ENCODE measurements at regions not wholly inside any gene's neighbourhood (a gene's known extent, or its start where the extent isn't known, plus 50 kb on each side); places are given as distances from the start of the nearest gene placed in this dataset.

DNA sequence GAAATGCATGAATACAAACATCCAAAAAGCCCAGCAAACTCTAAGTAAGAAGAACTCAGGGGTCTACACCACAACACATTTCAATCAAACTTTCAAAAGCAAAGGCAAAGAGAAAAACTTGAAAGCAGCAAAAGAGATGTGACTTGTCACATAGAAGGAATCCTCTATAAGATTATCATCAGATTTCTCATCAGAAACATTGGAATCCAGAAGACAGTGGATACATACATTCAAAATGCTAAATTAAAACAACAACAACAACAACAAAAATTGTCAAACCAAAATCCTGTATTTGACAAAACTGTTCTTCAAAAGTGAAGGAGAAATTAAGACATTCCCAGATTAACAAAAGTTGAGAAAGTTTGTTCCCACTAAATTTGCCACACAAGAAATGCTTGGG, 362.7 kb downstream of the ZNF608 start:
- no peak for TF ChIP-seq SIN3A (IDR thresholded peaks at IDR 0.05; ENCODE audit: borderline replicate concordance, insufficient read depth, low read length)
- TF ChIP-seq, protein P1, sequence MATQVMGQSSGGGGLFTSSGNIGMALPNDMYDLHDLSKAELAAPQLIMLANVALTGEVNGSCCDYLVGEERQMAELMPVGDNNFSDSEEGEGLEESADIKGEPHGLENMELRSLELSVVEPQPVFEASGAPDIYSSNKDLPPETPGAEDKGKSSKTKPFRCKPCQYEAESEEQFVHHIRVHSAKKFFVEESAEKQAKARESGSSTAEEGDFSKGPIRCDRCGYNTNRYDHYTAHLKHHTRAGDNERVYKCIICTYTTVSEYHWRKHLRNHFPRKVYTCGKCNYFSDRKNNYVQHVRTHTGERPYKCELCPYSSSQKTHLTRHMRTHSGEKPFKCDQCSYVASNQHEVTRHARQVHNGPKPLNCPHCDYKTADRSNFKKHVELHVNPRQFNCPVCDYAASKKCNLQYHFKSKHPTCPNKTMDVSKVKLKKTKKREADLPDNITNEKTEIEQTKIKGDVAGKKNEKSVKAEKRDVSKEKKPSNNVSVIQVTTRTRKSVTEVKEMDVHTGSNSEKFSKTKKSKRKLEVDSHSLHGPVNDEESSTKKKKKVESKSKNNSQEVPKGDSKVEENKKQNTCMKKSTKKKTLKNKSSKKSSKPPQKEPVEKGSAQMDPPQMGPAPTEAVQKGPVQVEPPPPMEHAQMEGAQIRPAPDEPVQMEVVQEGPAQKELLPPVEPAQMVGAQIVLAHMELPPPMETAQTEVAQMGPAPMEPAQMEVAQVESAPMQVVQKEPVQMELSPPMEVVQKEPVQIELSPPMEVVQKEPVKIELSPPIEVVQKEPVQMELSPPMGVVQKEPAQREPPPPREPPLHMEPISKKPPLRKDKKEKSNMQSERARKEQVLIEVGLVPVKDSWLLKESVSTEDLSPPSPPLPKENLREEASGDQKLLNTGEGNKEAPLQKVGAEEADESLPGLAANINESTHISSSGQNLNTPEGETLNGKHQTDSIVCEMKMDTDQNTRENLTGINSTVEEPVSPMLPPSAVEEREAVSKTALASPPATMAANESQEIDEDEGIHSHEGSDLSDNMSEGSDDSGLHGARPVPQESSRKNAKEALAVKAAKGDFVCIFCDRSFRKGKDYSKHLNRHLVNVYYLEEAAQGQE (IDR thresholded peaks at IDR 0.05; ENCODE audit: insufficient read depth in 1 of 2, low read depth in 2 of 2, low read length in 2 of 2) = no peak
- TF ChIP-seq FOXP2 (optimal IDR thresholded peaks at IDR 0.05; ENCODE audit: borderline replicate concordance, extremely low read depth, extremely low read length, insufficient read depth) = no peak
- TF ChIP-seq POLR2AphosphoS5 (IDR thresholded peaks at IDR 0.05; ENCODE audit: low read depth, low read length) = no peak
- no peak for TF ChIP-seq TAF1 (IDR thresholded peaks at IDR 0.05; ENCODE audit: borderline replicate concordance, insufficient read depth, low read length)

DNA sequence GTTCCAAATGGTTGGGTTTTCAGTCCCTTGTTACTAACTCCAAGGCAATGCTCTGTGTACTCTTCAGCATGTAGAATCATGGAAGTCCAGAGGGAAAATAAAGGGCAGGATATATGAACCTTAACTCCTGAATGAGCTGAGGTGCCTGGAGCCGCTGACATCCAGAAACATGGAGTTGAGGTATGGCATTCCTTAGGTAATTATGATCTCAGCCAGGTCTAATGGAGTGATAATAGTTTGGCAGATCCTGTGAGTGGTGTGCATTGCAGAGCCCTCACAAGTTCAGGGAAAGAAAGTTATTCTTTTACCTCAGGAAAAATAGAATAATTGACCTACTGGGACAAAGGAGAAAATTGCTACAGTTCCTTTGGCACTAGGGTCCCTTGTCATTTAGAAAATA, 369.1 kb downstream of the ZNF608 start:
- TF ChIP-seq, protein P1 (IDR thresholded peaks at IDR 0.05; ENCODE audit: insufficient read depth in 1 of 2, low read depth in 2 of 2, low read length in 2 of 2) = no peak
- no peak for TF ChIP-seq SIN3A (IDR thresholded peaks at IDR 0.05; ENCODE audit: borderline replicate concordance, insufficient read depth, low read length)
- no peak for TF ChIP-seq TAF1 (IDR thresholded peaks at IDR 0.05; ENCODE audit: borderline replicate concordance, insufficient read depth, low read length)
- TF ChIP-seq FOXP2 (optimal IDR thresholded peaks at IDR 0.05; ENCODE audit: borderline replicate concordance, extremely low read depth, extremely low read length, insufficient read depth) = no peak
- TF ChIP-seq POLR2AphosphoS5 (IDR thresholded peaks at IDR 0.05; ENCODE audit: low read depth, low read length) = no peak

DNA sequence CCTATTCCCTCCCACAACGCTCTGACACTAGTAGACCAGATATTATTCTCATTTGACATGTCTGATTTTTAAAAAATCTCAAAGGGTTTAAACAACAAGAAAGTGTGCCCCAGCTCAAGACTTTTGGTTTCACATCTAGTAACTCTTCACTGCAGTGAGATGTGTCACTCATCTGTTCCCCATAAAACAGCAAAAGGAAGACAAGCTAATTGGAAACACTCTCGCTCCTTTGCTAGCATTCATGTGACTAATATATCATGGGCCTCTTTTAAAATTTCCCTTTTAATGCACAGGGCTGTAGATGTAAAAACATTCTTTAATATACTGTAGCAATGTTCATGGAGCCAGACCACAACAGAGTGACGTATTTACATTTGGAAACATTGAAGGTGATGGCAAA, 372.6 kb downstream of the ZNF608 start:
- no peak for TF ChIP-seq TAF1 (IDR thresholded peaks at IDR 0.05; ENCODE audit: borderline replicate concordance, insufficient read depth, low read length)
- no peak for TF ChIP-seq FOXP2 (optimal IDR thresholded peaks at IDR 0.05; ENCODE audit: borderline replicate concordance, extremely low read depth, extremely low read length, insufficient read depth)
- TF ChIP-seq POLR2AphosphoS5 (IDR thresholded peaks at IDR 0.05; ENCODE audit: low read depth, low read length) = no peak
- no peak for TF ChIP-seq SIN3A (IDR thresholded peaks at IDR 0.05; ENCODE audit: borderline replicate concordance, insufficient read depth, low read length)
- TF ChIP-seq, protein P1 (IDR thresholded peaks at IDR 0.05; ENCODE audit: insufficient read depth in 1 of 2, low read depth in 2 of 2, low read length in 2 of 2) = no peak

DNA sequence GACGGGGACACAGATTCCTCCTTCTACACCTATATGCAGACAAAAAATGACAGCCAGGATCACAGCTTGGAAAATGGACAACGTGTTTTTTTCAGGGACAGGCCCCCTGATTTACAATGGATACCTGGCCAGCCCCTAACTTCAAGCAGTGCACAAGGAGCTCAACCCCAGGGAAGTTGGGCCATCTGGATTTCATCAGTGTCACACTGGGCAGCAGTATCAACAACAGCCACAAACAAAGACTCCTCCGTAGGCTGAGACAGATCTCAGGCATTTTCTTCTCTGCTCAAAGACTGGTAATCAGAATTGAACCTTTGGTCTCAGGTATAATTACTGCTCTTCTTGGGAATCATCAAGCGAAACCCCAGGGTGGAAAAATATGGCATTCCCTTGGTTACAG, 374.0 kb downstream of the ZNF608 start:
- TF ChIP-seq POLR2AphosphoS5 (IDR thresholded peaks at IDR 0.05; ENCODE audit: low read depth, low read length) (no peak), TAF1 (IDR thresholded peaks at IDR 0.05; ENCODE audit: borderline replicate concordance, insufficient read depth, low read length) (no peak), SIN3A (IDR thresholded peaks at IDR 0.05; ENCODE audit: borderline replicate concordance, insufficient read depth, low read length) (no peak), FOXP2 (optimal IDR thresholded peaks at IDR 0.05; ENCODE audit: borderline replicate concordance, extremely low read depth, extremely low read length, insufficient read depth) (no peak)

DNA sequence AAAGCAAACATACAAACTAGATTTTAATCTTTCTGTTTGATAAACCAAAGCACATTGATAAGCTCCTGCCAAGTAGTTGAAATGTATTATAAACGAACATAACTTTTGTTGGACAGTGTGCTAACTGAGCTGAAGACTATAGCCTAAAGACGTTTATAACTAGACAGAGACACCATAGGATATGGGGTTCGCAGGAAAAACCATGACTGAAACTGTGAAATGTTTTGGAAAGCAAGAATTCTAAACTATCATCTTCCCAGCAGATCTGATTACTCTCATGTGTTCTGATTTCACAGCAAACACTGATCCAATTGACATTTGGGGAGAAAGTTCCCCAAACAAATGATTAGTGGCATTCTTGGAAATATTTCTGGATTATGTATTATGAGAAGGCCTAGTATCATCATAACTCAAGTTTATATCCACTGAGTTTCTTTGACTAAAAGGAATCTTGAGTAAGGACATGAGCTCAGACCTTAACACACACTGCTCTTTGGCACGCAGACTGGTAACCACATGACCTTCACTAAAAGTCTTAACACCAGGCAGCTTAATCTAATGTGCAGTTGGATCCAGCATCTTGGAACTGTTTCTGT, 375.2 kb downstream of the ZNF608 start:
- TF ChIP-seq POLR2AphosphoS5 (IDR thresholded peaks at IDR 0.05; ENCODE audit: low read depth, low read length) = no peak

DNA sequence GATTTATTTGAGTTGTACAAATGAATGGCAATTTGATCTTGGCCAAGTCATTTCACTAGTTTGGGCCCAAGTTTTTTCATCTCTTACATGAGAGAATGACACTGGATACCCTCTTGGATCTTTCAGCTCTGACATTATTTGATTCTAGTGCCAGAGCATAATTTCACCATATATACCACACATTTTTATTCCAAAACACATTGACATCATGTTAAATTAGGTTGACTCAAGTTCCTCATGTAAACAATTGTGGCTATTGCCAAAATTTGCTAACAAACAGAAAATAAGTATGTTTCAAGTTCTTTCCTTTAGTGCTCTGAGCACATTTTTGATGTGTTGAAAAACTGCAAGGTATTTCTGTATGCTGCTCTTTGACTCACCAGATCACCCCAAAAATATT, 375.8 kb downstream of the ZNF608 start:
- no peak for TF ChIP-seq FOXP2 (optimal IDR thresholded peaks at IDR 0.05; ENCODE audit: borderline replicate concordance, extremely low read depth, extremely low read length, insufficient read depth)
- no peak for TF ChIP-seq SIN3A (IDR thresholded peaks at IDR 0.05; ENCODE audit: borderline replicate concordance, insufficient read depth, low read length)
- no peak for TF ChIP-seq TAF1 (IDR thresholded peaks at IDR 0.05; ENCODE audit: borderline replicate concordance, insufficient read depth, low read length)
- TF ChIP-seq, protein P1 (IDR thresholded peaks at IDR 0.05; ENCODE audit: insufficient read depth in 1 of 2, low read depth in 2 of 2, low read length in 2 of 2) = no peak
- TF ChIP-seq POLR2AphosphoS5 (IDR thresholded peaks at IDR 0.05; ENCODE audit: low read depth, low read length) = no peak
